Left colon (tissue), 2 donors: ENCODE measurements at regions not wholly inside any gene's neighbourhood (a gene's known extent, or its start where the extent isn't known, plus 50 kb on each side); places are given as distances from the start of the nearest gene placed in this dataset.
"Not testable (repeated sequence)": the region's sequence is repeated elsewhere in the genome, so short reads cannot be mapped to it uniquely, and the experiment has no call there.

Experiments used
- ATAC-seq: fragments of 200-7000 bp; cut with Tn5 transposase; one replicate; pipeline ENCODE4 v1.9.1; 2020; ENCODE audit warnings: mild to moderate bottlenecking, moderate library complexity
- DNase-seq, 2 donors: peaks; one replicate each; pipeline ENCODE4 v3.0.0-alpha.2; 2020
- intact Hi-C, 2 donors: fragments of 100-400 bp; cut with DNase I in 1 of 2; cut with micrococcal nuclease in 1 of 2; formaldehyde crosslinking; loops; one replicate each; pipeline versions ENCODE4 v1.11.2 to v1.14.0; 2022; cut with DNase I, micrococcal nuclease
- donor health status: DM: no; HTN: no; CAD: no.
- donor health status: DM: yes; HTN: yes; CAD: no.

- DNase-seq (no peak), ATAC-seq (no peak)
- intact Hi-C loops, result no loop called here
Measured at GRCh38 chr10:52368725-52369124, 54.6 kb downstream of the DKK1 start.

DNA sequence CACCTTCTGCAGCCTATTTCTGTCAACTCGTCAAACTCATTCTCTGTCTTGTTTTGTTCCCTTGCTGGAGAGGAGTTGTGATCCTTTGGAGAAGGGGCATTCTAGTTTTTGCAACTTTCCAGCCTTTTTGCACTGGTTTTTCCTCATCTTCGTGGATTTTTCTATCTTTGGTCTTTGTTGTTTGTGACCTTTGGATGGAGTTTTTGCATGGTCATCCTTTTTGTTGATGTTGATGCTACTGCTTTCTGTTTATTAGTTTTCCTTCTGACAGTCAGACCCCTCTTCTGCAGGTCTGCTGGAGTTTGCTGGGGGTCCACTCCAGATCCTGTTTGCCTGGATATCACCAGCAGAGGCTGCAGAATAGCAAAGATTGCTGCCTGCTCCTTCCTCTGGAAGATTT is 60.1 kb downstream of the DKK1 start:
- intact Hi-C loops, DNase-seq, ATAC-seq: not testable (repeated sequence)

GRCh38 chr10:52376694-52377354 is 62.7 kb downstream of the DKK1 start:
- intact Hi-C loops, result no loop called here
- ATAC-seq, result no peak
- DNase-seq, result no peak

DNA sequence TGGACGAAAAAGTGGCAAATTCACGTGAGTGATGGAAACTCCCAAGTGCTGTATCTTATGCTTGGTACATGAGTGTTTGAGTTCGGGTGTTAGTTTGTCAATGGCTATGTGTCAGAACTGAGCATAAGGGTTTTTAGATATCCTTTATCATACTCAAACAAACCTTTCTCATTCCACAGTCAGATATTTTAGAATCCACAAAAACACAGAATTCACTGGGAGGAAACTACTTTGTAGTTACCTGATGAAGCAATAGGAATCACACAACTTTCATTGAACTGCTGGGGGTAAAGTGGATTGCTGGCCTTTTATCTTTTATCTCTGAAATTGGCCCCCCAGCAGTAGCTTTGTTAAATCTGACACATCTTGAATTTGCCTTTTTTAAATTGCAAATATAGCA is 64.0 kb downstream of the DKK1 start:
- DNase-seq (no peak), ATAC-seq (no peak)
- intact Hi-C loops, result no loop called here

GRCh38 chr10:52379287-52379686 is 65.2 kb downstream of the DKK1 start:
- DNase-seq, result no peak
- ATAC-seq, result no peak
- intact Hi-C loops, result no loop called here

GRCh38 chr10:52383088-52383487 is 69.0 kb downstream of the DKK1 start:
- intact Hi-C loops, result no loop called here
- no peak for ATAC-seq
- DNase-seq, result no peak

- DNase-seq (no peak), ATAC-seq (no peak)
- intact Hi-C loops, result no loop called here
Measured at GRCh38 chr10:52387744-52388143, 73.7 kb downstream of the DKK1 start.

GRCh38 chr10:52390388-52390787 is 76.3 kb downstream of the DKK1 start:
- ATAC-seq, result no peak
- no peak for DNase-seq
- intact Hi-C loops, result no loop called here

GRCh38 chr10:52391927-52392602 is 78.0 kb downstream of the DKK1 start:
- ATAC-seq (no peak), DNase-seq (no peak)
- intact Hi-C loops, result no loop called here

GRCh38 chr10:52394246-52394645 is 80.2 kb downstream of the DKK1 start:
- ATAC-seq, result no peak
- intact Hi-C loops, result no loop called here
- no peak for DNase-seq

GRCh38 chr10:52400562-52400961 is 86.5 kb downstream of the DKK1 start:
- ATAC-seq (no peak), DNase-seq (no peak)
- intact Hi-C loops, result no loop called here

DNA sequence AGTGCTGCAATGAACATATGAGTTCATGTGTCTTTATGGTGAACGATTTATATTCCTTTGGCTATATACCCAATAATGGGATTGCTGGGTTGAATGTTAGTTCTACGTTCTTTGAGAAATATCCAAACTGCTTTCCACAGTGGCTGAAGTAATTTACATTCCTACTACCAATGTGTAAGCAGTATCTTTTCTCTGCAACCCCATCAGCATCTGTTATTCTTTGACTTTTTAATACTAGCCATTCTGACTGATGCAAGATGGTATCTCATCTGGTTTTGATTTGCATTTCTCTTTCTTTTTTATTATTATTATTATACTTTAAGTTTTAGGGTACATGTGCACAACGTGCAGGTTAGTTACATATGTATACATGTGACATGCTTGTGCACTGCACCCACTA is 89.7 kb downstream of the DKK1 start:
- intact Hi-C loops, ATAC-seq: not testable (repeated sequence)

DNA sequence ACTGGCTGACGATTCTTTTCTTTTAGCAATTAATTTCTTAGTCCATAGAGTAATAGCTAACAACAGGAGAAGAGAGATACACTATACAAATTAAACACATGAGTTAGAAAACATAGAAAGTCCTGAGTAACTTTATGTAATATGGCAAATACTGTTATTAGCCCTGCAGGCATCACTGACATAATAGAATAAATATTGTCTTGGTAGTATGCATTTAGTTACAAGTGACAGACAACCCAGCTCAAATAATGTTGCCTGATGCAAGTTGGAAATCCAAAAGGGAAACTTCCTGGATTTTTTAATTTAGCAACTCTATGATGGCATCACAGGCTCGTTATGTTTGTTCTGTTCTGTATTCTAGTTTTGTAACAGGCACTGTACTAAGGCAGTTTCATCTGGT is 95.1 kb downstream of the DKK1 start:
- DNase-seq (no peak), ATAC-seq (no peak)
- intact Hi-C loops, result no loop called here

More for the DNA sequence above, 89.7 kb downstream of the DKK1 start:
- DNase-seq, result not testable (repeated sequence)

GRCh38 chr10:52409928-52410327 is 95.8 kb downstream of the DKK1 start:
- DNase-seq, result no peak
- no peak for ATAC-seq
- intact Hi-C loops, result no loop called here

GRCh38 chr10:52410916-52411315 is 96.8 kb downstream of the DKK1 start:
- DNase-seq, result no peak
- intact Hi-C loops, result no loop called here
- ATAC-seq, result no peak

DNA sequence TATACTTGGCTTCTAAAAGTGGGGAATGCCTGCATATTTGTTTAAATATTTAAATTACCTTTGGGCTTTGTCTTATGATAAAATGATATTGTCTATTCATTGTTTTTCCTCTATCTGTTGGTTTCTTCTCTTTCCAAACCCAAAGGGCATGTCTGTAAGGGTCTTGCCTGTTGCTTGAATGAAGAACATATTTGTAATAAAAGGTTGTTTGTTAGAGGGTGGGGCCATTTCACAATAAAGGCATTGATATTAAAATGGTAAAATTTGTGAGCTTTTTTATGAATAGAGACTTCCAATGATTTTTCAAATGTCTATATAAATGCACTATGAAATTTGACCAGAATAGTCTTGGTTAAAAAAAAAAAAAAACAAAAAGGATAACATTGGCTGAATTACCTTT is 105.2 kb downstream of the DKK1 start:
- intact Hi-C loops, result no loop called here
- ATAC-seq, result no peak
- DNase-seq, result no peak

DNA sequence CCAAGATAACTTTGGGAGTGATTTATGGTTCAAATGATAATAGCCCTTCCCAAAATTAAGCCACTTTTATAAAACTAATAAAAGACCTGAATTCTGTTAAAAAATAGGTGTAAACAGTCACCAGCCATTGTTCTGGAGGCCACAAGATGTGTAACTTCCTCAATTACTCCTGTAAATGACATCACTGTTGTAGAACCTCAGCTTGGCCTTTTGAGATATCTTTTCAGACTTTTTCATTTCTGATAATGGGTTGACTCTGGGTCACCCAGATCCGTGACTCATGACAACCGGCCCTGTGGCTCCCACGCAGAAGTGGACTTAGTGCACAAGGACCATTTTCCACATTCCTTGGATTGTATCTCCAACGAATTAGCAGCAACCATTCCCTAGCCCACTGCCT is 106.6 kb downstream of the DKK1 start:
- ATAC-seq (no peak), DNase-seq (no peak)
- intact Hi-C loops, result no loop called here

DNA sequence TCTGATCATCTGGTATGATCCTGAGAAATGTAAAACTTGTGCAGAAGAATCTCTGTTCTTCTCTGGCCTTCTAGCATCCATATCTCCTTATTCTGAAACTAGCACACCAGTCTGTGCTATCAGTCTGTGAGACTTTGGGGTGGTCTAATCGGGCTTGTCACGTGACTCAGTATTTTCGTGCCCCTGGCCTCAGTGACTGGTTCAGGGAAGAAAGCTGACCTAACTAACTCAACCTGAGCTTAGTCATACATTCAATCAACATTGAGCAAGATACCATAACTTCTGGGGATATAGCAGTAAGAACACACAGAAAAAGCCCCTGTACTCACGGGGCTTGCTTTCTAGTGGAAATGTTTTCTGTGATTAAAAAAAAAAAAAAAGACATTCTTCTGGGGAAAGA is 109.3 kb downstream of the DKK1 start:
- DNase-seq (no peak), ATAC-seq (no peak)

DNA sequence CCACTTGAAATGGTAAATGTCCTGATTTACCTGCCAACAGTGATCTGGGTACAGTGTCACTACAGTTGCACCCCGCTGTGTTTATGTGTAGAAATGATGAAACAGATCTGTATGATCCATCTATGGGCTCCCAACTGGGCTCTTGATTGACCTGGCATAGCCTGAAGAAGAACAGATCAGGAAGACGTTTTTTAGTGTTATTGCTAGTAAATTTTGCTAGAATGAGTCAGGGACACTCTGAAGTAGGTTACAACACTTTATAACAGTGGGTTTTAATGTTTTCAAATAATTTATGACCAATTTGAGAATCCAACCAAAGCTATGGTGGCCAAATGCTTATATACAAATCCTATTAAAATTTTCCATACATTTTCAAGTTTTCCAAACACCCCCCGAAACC is 110.3 kb downstream of the DKK1 start:
- intact Hi-C loops, result no loop called here
- DNase-seq, result no peak
- no peak for ATAC-seq

More for the DNA sequence above, 109.3 kb downstream of the DKK1 start:
- intact Hi-C loops, result no loop called here

- intact Hi-C loops, result no loop called here
- ATAC-seq (no peak), DNase-seq (no peak)
Measured at GRCh38 chr10:52434734-52435133, 120.7 kb downstream of the DKK1 start.

DNA sequence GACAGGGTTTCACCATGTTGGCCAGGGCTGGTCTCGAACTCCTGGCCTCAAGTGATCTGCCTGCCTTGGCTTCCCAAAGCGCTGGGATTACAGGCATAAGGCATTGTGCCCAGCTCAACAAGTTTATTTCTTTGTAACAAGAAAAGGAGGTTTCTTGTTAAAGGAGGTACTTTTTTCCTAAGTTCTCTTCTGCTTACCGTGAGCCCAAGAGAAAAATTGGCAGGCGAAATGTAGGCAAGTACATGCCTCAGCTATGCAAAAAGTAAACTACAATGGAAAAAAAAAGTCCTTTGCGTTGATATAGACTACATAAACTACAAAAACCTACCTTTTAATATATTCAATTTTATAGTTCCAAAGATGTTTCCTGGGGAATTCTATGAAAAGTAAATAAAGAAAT is 122.6 kb downstream of the DKK1 start:
- ATAC-seq (no peak), DNase-seq (no peak)
- intact Hi-C loops, result no loop called here
